Fibroblast of mammary gland (primary cell): ENCODE measurements at regions not wholly inside any gene's neighbourhood (a gene's known extent, or its start where the extent isn't known, plus 50 kb on each side); places are given as distances from the start of the nearest gene placed in this dataset.

ENCODE experiments used
- DNase-seq: peaks from one replicate; pipeline ENCODE4 v3.0.0-alpha.2; 2010; ENCODE audit warnings: low read depth
- H3K4me3 ChIP-seq: 2 replicates; pipeline ENCODE4 v1.5.1; 2011; ENCODE audit warnings: low read depth, mild to moderate bottlenecking, low read length, moderate library complexity; ENCODE audit not compliant: control insufficient read depth
- CTCF ChIP-seq: conservative IDR thresholded peaks from 2 replicates; pipeline ENCODE4 v1.5.1; 2011; ENCODE audit warnings: low read depth, low read length, inconsistent platforms; ENCODE audit not compliant: control insufficient read depth, insufficient read depth

- TF ChIP-seq CTCF, result no peak
- no peak overlapping the region for H3K4me3 ChIP-seq
- DNase-seq, result no peak
These were observed 805.9 kb downstream of the TLE1 start for GRCh38 chr9:80883426-80883825.

GRCh38 chr9:80881940-80882339, 807.4 kb downstream of the TLE1 start:
- H3K4me3 ChIP-seq, result no peak overlapping the region
- DNase-seq, result no peak
- TF ChIP-seq CTCF, result no peak

GRCh38 chr9:80881320-80881719, 808.0 kb downstream of the TLE1 start:
- DNase-seq, result no peak
- TF ChIP-seq CTCF, result no peak
- H3K4me3 ChIP-seq, result no peak overlapping the region

GRCh38 chr9:80878556-80878955, 810.8 kb downstream of the TLE1 start:
- no peak for TF ChIP-seq CTCF
- H3K4me3 ChIP-seq, result no peak overlapping the region
- peak; percentile 65 for DNase-seq

- no peak for DNase-seq
- TF ChIP-seq CTCF, result no peak
- no peak overlapping the region for H3K4me3 ChIP-seq
These were observed 813.4 kb downstream of the TLE1 start for GRCh38 chr9:80875947-80876346.

GRCh38 chr9:80874276-80874675, 815.1 kb downstream of the TLE1 start:
- peak; percentile 84 for DNase-seq
- no peak overlapping the region for H3K4me3 ChIP-seq
- no peak for TF ChIP-seq CTCF

- no peak for TF ChIP-seq CTCF
- DNase-seq, result peak; percentile 67
These were observed 815.5 kb downstream of the TLE1 start for GRCh38 chr9:80873861-80874260.

More at GRCh38 chr9:80873861-80874260, 815.5 kb downstream of the TLE1 start:
- no peak overlapping the region for H3K4me3 ChIP-seq
